HepG2 (cell line): ENCODE measurements at regions not wholly inside any gene's neighbourhood (a gene's known extent, or its start where the extent isn't known, plus 50 kb on each side); places are given as distances from the start of the nearest gene placed in this dataset.

Experiments
- ATF7 ChIP-seq, 2 experiments: fragments of 450-650 bp in 1 of 2; sonication (generic) in 1 of 2; formaldehyde crosslinking in 1 of 2; IDR thresholded peaks; 2 replicates each; pipeline versions ENCODE4 v1.4.0 to v1.6.1; 2016 to 2020; ENCODE audit warnings: antibody characterized with exemption in 1 of 2, mild to moderate bottlenecking in 1 of 2, missing genetic modification reagents in 1 of 2
- CERS6 ChIP-seq: sonication (generic); formaldehyde crosslinking; IDR thresholded peaks from 2 replicates; pipeline ENCODE4 v1.5.0; 2020; ENCODE audit warnings: missing genetic modification reagents
- DNMT3B ChIP-seq: conservative IDR thresholded peaks from 2 replicates; pipeline ENCODE4 v1.6.1; 2016; ENCODE audit warnings: missing biosample characterization, control low read depth
- ELF4 ChIP-seq: sonication (generic); formaldehyde crosslinking; IDR thresholded peaks from 2 replicates; pipeline ENCODE4 v1.5.0; 2020; ENCODE audit warnings: missing genetic modification reagents, mild to moderate bottlenecking, moderate library complexity, borderline replicate concordance
- FOSL2 ChIP-seq: sonication (generic); formaldehyde crosslinking; IDR thresholded peaks from 2 replicates; pipeline ENCODE4 v1.4.0; 2020; ENCODE audit warnings: missing genetic modification reagents
- FOXK2 ChIP-seq: fragments of 450-650 bp; IDR thresholded peaks from 2 replicates; pipeline ENCODE4 v1.6.1; 2016
- HES4 ChIP-seq: sonication (generic); formaldehyde crosslinking; IDR thresholded peaks from 2 replicates; pipeline ENCODE4 v1.9.0; 2021; ENCODE audit warnings: mild to moderate bottlenecking, missing genetic modification reagents, borderline replicate concordance
- IKZF5 ChIP-seq: IDR thresholded peaks from 2 replicates; pipeline ENCODE4 v1.6.1; 2018; ENCODE audit warnings: missing genetic modification reagents, mild to moderate bottlenecking, missing compliant biosample characterization
- IRX3 ChIP-seq: sonication (generic); formaldehyde crosslinking; IDR thresholded peaks from 2 replicates; pipeline ENCODE4 v1.8.1; 2023; ENCODE audit warnings: mild to moderate bottlenecking, low read depth, missing genetic modification reagents, borderline replicate concordance
- ISL2 ChIP-seq: sonication (generic); formaldehyde crosslinking; IDR thresholded peaks from 2 replicates; pipeline ENCODE4 v1.5.0; 2020; ENCODE audit warnings: missing genetic modification reagents
- NPAS2 ChIP-seq: sonication (generic); formaldehyde crosslinking; IDR thresholded peaks from 2 replicates; pipeline ENCODE4 v1.8.0; 2022; ENCODE audit warnings: mild to moderate bottlenecking, missing genetic modification reagents, borderline replicate concordance
- NR3C1 ChIP-seq: sonication (generic); formaldehyde crosslinking; IDR thresholded peaks from 2 replicates; pipeline ENCODE4 v1.4.0; 2020; ENCODE audit warnings: missing genetic modification reagents
- PAX8 ChIP-seq: sonication (generic); formaldehyde crosslinking; IDR thresholded peaks from 2 replicates; pipeline ENCODE4 v1.8.0; 2022; ENCODE audit warnings: mild to moderate bottlenecking, missing genetic modification reagents, borderline replicate concordance
- SIN3A ChIP-seq: IDR thresholded peaks from 2 replicates; pipeline ENCODE4 v1.6.1; 2011; ENCODE audit warnings: low read depth, mild to moderate bottlenecking, control low read depth, low read length, borderline replicate concordance
- THAP8 ChIP-seq: sonication (generic); formaldehyde crosslinking; IDR thresholded peaks from 2 replicates; pipeline ENCODE4 v1.5.1; 2020; ENCODE audit warnings: missing genetic modification reagents, mild to moderate bottlenecking, borderline replicate concordance
- ZKSCAN1 ChIP-seq: fragments of 150-350 bp; IDR thresholded peaks from 2 replicates; pipeline ENCODE4 v1.6.1; 2014; ENCODE audit warnings: low read length
- ZNF670 ChIP-seq: sonication (generic); formaldehyde crosslinking; IDR thresholded peaks from 2 replicates; pipeline ENCODE4 v1.8.0; 2022; ENCODE audit warnings: mild to moderate bottlenecking, missing genetic modification reagents, borderline replicate concordance
- ZNF691 ChIP-seq: sonication (generic); formaldehyde crosslinking; IDR thresholded peaks from 2 replicates; pipeline ENCODE4 v1.4.0; 2020; ENCODE audit warnings: missing genetic modification reagents, low read depth, mild to moderate bottlenecking, borderline replicate concordance
- ZNF703 ChIP-seq: sonication (generic); formaldehyde crosslinking; IDR thresholded peaks from 2 replicates; pipeline ENCODE4 v1.5.1; 2020; ENCODE audit warnings: missing genetic modification reagents, mild to moderate bottlenecking, moderate library complexity, borderline replicate concordance
- ZNF709 ChIP-seq: sonication (generic); formaldehyde crosslinking; IDR thresholded peaks from 2 replicates; pipeline ENCODE4 v1.5.0; 2020; ENCODE audit warnings: mild to moderate bottlenecking, missing genetic modification reagents
- ZNF746 ChIP-seq: sonication (generic); formaldehyde crosslinking; IDR thresholded peaks from 2 replicates; pipeline ENCODE4 v1.8.0; 2022; ENCODE audit warnings: mild to moderate bottlenecking, missing genetic modification reagents
- ZNF761 ChIP-seq: sonication (generic); formaldehyde crosslinking; conservative IDR thresholded peaks from 2 replicates; pipeline ENCODE4 v1.4.0; 2020; ENCODE audit warnings: mild to moderate bottlenecking, missing genetic modification reagents
- ZNF770 ChIP-seq: sonication (generic); formaldehyde crosslinking; IDR thresholded peaks from 2 replicates; pipeline ENCODE4 v1.5.0; 2020; ENCODE audit warnings: mild to moderate bottlenecking, missing genetic modification reagents

- TF ChIP-seq PAX8 (no peak), ZKSCAN1 (no peak), THAP8 (CRISPR knock-in tag) (no peak), ZNF761 (CRISPR knock-in tag) (peak; percentile 71; the same call in 1 of the 2 replicates), ZNF746 (no peak), IRX3 (CRISPR knock-in tag) (no peak), ATF7 (IDR thresholded peaks at IDR 0.05) (no peak), ATF7 (CRISPR knock-in tag; IDR thresholded peaks at IDR 0.05) (no peak), FOXK2 (peak; percentile 34; the same call in 1 of the 2 replicates), NPAS2 (CRISPR knock-in tag) (no peak), ZNF703 (no peak), SIN3A (no peak), IKZF5 (CRISPR knock-in tag) (peak; percentile 63), ZNF670 (CRISPR knock-in tag) (no peak), ZNF770 (CRISPR knock-in tag) (no peak), NR3C1 (CRISPR knock-in tag) (no peak), ZNF709 (CRISPR knock-in tag) (no peak), CERS6 (CRISPR knock-in tag) (no peak), HES4 (CRISPR knock-in tag) (no peak), DNMT3B (CRISPR knock-in tag) (no peak), ISL2 (CRISPR knock-in tag) (no peak; the same call in 1 of the 2 replicates), ZNF691 (CRISPR knock-in tag) (no peak), ELF4 (CRISPR knock-in tag) (no peak), FOSL2 (no peak; the same call in 1 of the 2 replicates)
These were observed 276.6 kb downstream of the SHQ1 start (continued) for GRCh38 chr3:72571638-72572114.
